HT1080 (cell line): ENCODE measurements at regions not wholly inside any gene's neighbourhood (a gene's known extent, or its start where the extent isn't known, plus 50 kb on each side); places are given as distances from the start of the nearest gene placed in this dataset. TPM values are rescaled to one million over a fixed set of nuclear protein-coding genes. Genes with fewer than 3 reads are reported as not detected.

Source experiments
- DNase-seq: peaks from one replicate; pipeline ENCODE4 v3.0.0-alpha.2; 2015; ENCODE audit warnings: low read depth
- small RNA-seq: library from RNA; depleted of rRNA; stranded (forward); fragments of <200 nt; gene quantifications from one replicate; pipeline ENCODE3, GENCODE V24; 2014

GRCh38 chr6:81821449-81821848, 69.0 kb upstream of the TENT5A start:
- DNase-seq = no peak

GRCh38 chr6:81820980-81821379, 68.5 kb upstream of the TENT5A start:
- no peak for DNase-seq

DNA sequence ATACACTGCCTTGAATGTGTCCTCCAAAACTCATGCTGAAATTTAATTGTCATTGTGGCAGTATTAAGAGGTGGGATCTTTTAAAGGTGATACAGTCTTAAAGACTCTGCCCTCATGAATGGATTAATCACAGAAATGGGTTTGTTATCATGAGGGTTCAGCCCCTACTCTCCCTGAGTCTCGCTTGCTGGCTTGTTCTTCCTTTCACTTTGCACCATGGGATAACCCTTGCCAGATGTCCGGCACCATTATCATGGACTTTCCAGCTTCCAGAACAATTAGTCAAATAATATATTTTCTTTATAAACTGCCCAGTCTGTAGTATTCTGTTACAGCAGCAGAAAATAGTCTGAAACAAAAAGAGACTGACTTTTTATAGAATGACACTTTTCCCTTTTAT, 67.9 kb upstream of the TENT5A start:
- DNase-seq = no peak

- DNase-seq = no peak
These were observed 67.3 kb upstream of the TENT5A start for GRCh38 chr6:81819767-81820166.

- DNase-seq = no peak
These were observed 66.5 kb upstream of the TENT5A start for GRCh38 chr6:81818901-81819361.

GRCh38 chr6:81816380-81816779, 63.9 kb upstream of the TENT5A start:
- DNase-seq = no peak

DNA sequence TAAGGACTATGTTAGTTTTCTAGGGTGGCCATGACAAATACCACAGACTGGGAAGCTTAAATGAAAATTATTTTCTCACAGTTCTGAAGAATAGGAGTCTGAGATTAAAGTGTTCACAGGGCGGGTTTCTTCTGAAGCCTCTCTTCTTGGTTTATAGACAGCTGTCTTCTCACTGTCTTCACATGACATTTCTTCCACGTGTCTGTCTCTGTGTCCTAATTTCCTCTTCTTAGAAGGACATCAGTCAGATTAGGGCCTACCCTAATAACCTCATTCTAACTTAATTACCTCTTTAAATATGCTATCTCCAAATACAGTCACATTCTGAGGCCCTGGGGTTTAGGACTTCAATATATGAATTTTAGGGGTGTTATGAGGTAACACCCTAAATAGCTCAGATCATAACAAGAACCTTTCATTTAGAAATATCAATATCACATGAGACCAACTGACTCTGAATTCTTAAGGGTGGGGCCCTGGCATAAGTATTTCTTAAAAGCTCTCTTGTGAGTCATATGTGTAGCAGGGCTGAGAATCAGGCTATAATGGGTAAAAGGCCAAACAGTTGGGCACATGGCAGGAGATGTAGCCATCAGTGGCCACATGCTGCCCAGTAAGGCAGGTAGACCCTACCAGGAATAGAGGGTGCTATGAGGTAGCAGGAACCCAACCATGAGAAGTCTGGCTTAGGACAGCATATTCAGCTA, 62.0 kb upstream of the TENT5A start:
- DNase-seq = peak; percentile 29

- no peak for DNase-seq
These were observed 60.8 kb upstream of the TENT5A start for GRCh38 chr6:81813305-81813704.

DNA sequence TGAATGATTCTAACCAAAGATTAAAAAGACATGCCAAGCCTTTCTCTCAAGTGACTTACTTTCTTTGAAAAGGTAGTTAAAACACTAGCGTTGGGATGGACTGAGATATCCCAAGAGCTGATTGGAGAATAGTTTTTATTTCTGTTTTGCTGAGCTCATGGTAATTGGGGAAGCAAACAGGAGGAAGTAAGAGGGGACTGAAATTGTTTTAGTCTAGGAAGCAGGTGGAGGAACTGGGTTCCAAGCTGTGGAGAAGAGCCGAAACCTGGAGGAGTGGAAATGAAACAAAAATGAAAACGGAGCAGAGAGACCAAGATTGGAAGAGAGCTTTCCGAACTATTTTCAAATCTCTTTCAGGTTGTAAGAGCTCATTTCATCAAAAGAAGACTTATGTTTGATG, 59.9 kb upstream of the TENT5A start:
- no peak for DNase-seq

GRCh38 chr6:81808851-81809570, 56.5 kb upstream of the TENT5A start:
- DNase-seq = no peak

GRCh38 chr6:81806793-81807565, 54.5 kb upstream of the TENT5A start:
- no peak for DNase-seq

- DNase-seq = no peak
These were observed 49.9 kb upstream of the TENT5A start for GRCh38 chr6:81802356-81802755.

Small RNAs in the stretch of these regions (small RNA-seq; reads per million reads assigned to genes)
- not detected for gene AL360157.1
